Ureter (tissue), 1 donor: ENCODE measurements at regions not wholly inside any gene's neighbourhood (a gene's known extent, or its start where the extent isn't known, plus 50 kb on each side); places are given as distances from the start of the nearest gene placed in this dataset.
A peak's percentile ranks its signal among the peaks of the same experiment; 100 is the strongest.

Experiments
- DNase-seq: peaks from one replicate; pipeline ENCODE4 v3.0.0-alpha.2; 2020; ENCODE audit warnings: low spot score
- donor health status: DM: yes; HTN: yes; CAD: no.

- DNase-seq: no peak
Observed at GRCh38 chr10:15462253-15462897, 91.3 kb upstream of the FAM171A1 start.

GRCh38 chr10:15461353-15462108, 90.4 kb upstream of the FAM171A1 start:
- peak; percentile 46 for DNase-seq

DNA sequence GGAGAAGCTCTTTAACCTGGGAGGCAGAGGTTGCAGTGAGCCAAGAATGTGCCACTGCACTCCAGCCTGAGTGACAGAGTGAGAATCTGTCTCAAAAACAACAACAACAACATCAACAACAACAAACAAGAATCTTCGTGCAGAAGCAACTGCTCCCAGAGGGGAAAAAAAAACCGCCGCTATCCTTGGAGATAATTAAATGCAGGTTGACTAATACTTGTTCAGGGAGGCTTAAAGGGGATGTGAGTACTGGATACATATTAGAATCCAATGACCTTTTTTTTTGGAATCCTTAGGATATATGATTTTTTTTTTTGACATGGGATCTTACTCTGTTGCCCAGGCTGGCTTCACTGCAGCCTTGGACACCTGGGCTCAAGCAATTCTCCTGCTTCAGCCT, 89.6 kb upstream of the FAM171A1 start:
- DNase-seq: no peak

- no peak for DNase-seq
Observed at GRCh38 chr10:15459218-15459617, 88.1 kb upstream of the FAM171A1 start.

GRCh38 chr10:15457382-15457781, 86.3 kb upstream of the FAM171A1 start:
- DNase-seq: no peak

DNA sequence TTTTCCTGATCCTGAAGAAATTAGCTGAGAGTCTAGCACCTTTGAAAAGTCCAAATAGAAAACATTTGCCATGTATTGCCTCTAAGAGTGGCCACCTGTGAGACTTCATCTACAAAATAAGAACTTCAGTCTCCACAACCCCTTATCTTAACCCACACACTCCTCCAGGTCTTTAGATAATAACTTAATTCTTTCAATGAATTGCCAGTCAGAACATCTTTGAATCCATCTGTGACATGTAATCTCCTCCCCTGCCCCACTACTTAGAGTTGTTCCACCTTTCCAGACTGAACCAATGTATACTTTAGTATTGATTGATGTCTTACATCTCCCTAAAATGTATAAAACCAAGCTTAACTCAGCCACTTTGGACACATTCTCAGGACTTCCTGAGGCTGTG, 84.4 kb upstream of the FAM171A1 start:
- no peak for DNase-seq

- DNase-seq: no peak
Observed at GRCh38 chr10:15453926-15454325, 82.8 kb upstream of the FAM171A1 start.

DNA sequence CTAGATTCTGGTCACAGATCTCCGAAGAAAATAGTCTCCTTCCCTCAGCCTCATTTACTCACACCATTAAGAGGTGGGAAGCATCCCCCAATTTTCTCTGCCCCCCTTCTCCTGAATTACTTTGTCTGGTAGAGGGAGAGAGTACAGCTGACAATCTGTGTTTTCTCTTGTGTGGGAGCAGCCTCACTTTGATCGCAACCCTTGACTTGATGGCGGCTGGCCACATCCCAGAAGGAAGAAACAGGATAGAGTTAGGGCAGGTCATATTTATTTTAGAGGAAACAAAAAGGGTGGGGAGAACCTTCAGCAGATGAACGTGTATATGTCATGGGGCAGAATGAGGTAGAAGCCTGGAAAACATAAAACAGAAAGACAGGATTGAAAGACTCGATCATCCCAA, 82.4 kb upstream of the FAM171A1 start:
- no peak for DNase-seq

GRCh38 chr10:15452545-15452944, 81.5 kb upstream of the FAM171A1 start:
- DNase-seq: no peak

DNA sequence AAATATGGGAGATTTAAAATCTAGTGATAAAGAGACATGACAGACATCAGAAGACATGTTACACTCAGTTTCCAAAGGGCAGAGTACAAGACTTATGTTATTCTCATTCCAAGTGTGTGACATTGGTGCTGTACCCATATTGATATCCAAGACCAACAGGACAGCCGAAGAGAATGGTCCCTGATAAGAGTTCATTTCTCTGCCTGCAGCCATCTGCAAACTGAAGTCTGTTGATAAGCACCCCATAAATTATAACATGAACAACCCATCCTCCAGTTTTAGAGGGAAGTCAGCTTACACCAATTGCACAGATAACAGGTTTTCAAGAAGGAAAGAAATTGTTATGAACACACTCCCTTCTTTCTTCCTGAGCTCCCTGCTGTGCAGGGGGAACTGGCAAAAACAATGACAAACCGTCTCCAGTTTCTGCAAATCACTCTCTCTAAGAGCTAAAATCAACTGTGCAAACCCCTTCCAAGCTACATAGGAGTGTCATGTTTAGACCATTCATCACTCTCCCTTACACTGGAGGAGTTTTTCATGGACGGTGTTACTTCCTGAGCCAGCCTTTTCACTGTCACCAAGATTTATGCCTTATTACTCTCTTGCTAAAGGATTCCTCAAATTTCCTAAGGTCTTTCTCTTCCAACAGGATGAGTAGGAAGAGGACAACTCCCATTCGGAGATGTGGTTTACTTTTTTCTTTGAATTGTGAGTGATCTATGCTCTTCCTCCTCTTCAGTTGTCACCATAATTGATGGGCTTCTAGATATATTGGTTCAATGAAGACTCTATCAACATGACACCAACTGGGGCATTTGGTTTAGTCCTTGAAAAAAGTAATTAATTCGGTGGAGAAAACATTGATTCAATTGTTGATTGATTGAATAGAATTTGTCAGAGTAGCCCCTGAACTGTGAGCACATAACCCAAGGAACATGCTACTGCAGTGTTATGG, 80.3 kb upstream of the FAM171A1 start:
- DNase-seq: no peak

GRCh38 chr10:15448598-15448997, 77.5 kb upstream of the FAM171A1 start:
- no peak for DNase-seq

DNA sequence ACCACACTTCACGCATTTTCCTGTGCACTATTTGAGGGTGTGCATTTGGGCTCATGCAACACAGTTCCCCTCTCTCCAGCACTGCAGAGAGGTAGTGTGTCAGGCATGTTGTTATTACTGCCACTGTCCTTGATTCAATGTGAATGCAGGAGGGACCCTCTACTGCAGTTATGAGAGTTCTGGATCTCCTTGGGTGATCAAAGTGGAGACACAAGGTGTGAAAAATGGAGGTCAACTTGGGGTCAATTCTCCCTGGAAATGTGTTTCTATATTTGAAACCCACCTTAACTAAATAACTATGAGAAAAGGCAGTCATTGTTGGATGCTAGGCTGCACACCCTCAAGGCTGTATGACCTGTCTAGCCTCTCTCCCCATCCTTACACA, 73.9 kb upstream of the FAM171A1 start:
- DNase-seq: no peak

GRCh38 chr10:15444105-15445005, 73.3 kb upstream of the FAM171A1 start:
- no peak for DNase-seq

- no peak for DNase-seq
Observed at GRCh38 chr10:15442056-15442455, 71.0 kb upstream of the FAM171A1 start.

- no peak for DNase-seq
Observed at GRCh38 chr10:15440204-15440711, 69.2 kb upstream of the FAM171A1 start.

- DNase-seq: peak; percentile 48
Observed at GRCh38 chr10:15439341-15439842, 68.3 kb upstream of the FAM171A1 start.

GRCh38 chr10:15436696-15437095, 65.6 kb upstream of the FAM171A1 start:
- no peak for DNase-seq

GRCh38 chr10:15433850-15434537, 62.9 kb upstream of the FAM171A1 start:
- peak; percentile 51 for DNase-seq

DNA sequence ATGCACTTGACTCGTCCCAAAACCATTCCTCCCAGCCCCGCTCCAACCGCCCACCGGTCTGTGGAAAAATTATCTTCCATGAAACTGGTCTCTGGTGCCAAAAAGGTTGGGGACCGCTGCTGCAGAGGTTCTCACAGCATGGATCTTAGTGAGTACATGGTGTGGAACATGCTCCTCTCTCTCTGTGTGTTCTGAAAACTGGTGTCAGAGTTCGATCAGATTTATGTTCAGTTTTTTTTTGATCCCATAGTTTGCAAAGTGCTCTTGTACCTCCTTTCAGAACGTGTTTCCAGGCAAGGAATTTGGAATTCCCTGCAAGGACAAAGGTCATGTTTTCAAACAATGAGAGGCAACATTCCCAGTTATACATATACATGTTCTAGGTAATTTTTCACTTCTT, 61.2 kb upstream of the FAM171A1 start:
- no peak for DNase-seq
